ENCODE measurements at regions not wholly inside any gene's neighbourhood (a gene's known extent, or its start where the extent isn't known, plus 50 kb on each side); places are given as distances from the start of the nearest gene placed in this dataset.

GRCh38 chr6:139593081-139593480, 218.6 kb upstream of the CITED2 start:
- no peak for DNase-seq (ENCODE audit: low spot score)
- TF ChIP-seq, protein P1, sequence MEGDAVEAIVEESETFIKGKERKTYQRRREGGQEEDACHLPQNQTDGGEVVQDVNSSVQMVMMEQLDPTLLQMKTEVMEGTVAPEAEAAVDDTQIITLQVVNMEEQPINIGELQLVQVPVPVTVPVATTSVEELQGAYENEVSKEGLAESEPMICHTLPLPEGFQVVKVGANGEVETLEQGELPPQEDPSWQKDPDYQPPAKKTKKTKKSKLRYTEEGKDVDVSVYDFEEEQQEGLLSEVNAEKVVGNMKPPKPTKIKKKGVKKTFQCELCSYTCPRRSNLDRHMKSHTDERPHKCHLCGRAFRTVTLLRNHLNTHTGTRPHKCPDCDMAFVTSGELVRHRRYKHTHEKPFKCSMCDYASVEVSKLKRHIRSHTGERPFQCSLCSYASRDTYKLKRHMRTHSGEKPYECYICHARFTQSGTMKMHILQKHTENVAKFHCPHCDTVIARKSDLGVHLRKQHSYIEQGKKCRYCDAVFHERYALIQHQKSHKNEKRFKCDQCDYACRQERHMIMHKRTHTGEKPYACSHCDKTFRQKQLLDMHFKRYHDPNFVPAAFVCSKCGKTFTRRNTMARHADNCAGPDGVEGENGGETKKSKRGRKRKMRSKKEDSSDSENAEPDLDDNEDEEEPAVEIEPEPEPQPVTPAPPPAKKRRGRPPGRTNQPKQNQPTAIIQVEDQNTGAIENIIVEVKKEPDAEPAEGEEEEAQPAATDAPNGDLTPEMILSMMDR (IDR thresholded peaks at IDR 0.05; ENCODE audit: extremely low read depth, insufficient read depth, missing control alignments) = no peak
- in situ Hi-C loops (cut with MboI; ENCODE audit: low pct_unique_long_range_greater_than_20kb, low sequenced_read_pairs, unreplicated experiment) = no loop called here

GRCh38 chr6:139592011-139592410, 217.6 kb upstream of the CITED2 start:
- in situ Hi-C loops (cut with MboI; ENCODE audit: low pct_unique_long_range_greater_than_20kb, low sequenced_read_pairs, unreplicated experiment) = no loop called here
- DNase-seq (ENCODE audit: low spot score) = no peak
- TF ChIP-seq, protein P1 (IDR thresholded peaks at IDR 0.05; ENCODE audit: extremely low read depth, insufficient read depth, missing control alignments) = no peak

GRCh38 chr6:139591075-139591865, 216.8 kb upstream of the CITED2 start:
- DNase-seq (ENCODE audit: low spot score) = no peak
- TF ChIP-seq, protein P1 (IDR thresholded peaks at IDR 0.05; ENCODE audit: extremely low read depth, insufficient read depth, missing control alignments) = no peak
- in situ Hi-C loops (cut with MboI; ENCODE audit: low pct_unique_long_range_greater_than_20kb, low sequenced_read_pairs, unreplicated experiment) = no loop called here

- no peak for DNase-seq (ENCODE audit: low spot score)
- TF ChIP-seq, protein P1 (IDR thresholded peaks at IDR 0.05; ENCODE audit: extremely low read depth, insufficient read depth, missing control alignments) = no peak
- in situ Hi-C loops (cut with MboI; ENCODE audit: low pct_unique_long_range_greater_than_20kb, low sequenced_read_pairs, unreplicated experiment) = no loop called here
Observed at GRCh38 chr6:139590206-139590605, 215.8 kb upstream of the CITED2 start.

GRCh38 chr6:139588734-139589593, 214.5 kb upstream of the CITED2 start:
- no peak for DNase-seq (ENCODE audit: low spot score)
- in situ Hi-C loops (cut with MboI; ENCODE audit: low pct_unique_long_range_greater_than_20kb, low sequenced_read_pairs, unreplicated experiment) = no loop called here
- TF ChIP-seq, protein P1 (IDR thresholded peaks at IDR 0.05; ENCODE audit: extremely low read depth, insufficient read depth, missing control alignments) = no peak

DNA sequence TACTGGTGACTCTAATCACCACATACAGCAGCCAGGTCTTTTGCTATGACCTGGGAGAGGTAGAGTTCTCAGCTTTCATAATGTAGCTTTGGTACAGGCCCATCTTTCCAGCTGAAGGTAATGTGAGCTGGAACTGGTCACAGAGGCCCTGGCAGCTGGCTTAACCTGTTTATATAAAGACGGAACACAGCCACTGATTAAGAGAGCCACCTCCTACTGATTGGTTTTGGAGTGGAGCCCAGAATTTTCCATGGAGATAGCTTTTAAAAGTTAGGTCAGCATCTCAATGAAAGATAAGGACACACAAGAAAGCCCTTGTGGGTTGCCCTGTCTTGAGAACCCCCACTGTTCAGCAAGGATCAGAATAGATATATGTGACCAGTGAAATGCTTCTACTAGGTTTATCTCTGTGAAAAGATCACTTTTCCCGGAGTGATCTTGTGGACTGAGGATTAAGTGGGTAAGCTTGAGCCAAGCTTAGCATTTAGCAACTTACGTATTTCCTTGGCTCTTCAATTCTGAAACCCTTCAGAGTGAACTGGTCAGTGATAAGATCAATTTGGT, 213.7 kb upstream of the CITED2 start:
- in situ Hi-C loops (cut with MboI; ENCODE audit: low pct_unique_long_range_greater_than_20kb, low sequenced_read_pairs, unreplicated experiment) = no loop called here
- TF ChIP-seq, protein P1 (IDR thresholded peaks at IDR 0.05; ENCODE audit: extremely low read depth, insufficient read depth, missing control alignments) = no peak
- no peak for DNase-seq (ENCODE audit: low spot score)
